ENCODE measurements at regions not wholly inside any gene's neighbourhood (a gene's known extent, or its start where the extent isn't known, plus 50 kb on each side); places are given as distances from the start of the nearest gene placed in this dataset.

GRCh38 chr15:69544365-69545113, 91.9 kb downstream of the RPLP1 start:
- no peak for TF ChIP-seq CTCF (conservative IDR thresholded peaks at IDR 0.05; ENCODE audit: low read length)
- TF ChIP-seq EZH2phosphoT487 (IDR thresholded peaks at IDR 0.05; ENCODE audit: borderline replicate concordance, low read depth, low read length), result no peak
